ENCODE measurements at regions not wholly inside any gene's neighbourhood (a gene's known extent, or its start where the extent isn't known, plus 50 kb on each side); places are given as distances from the start of the nearest gene placed in this dataset.

DNA sequence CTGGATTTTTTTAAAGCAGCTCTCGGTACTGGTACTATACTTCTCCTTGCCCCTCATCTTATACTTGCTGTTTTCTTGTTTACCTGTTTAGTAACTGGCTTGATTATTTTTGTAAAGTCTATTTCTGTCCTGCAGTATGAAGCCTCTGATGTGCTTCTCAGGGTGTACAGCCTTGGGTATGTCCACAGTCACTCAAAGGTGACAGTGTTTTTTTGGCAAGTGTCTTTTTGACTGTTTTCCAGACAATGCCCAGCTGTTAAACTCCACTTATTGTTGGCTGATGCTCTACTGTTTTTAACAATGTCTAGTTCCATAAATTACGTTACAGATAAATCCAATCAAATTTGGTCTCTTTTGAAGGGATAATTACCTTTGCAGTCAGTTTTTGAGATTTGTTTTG lies 475.2 kb downstream of the JRKL start:
- Histone ChIP-seq H4K20me1 (replicated peaks; ENCODE audit: insufficient read depth) (no peaks in the 10 kb centered on the region), H3K4me1 (ENCODE audit: insufficient read depth) (no peaks in the 10 kb centered on the region), H2AFZ (0 out of 2 replicates have a peak overlapping the region, but pooled peaks have one; percentile 10), H3K9me2 (ENCODE audit: insufficient read depth) (0 out of 2 replicates have a peak, but pooled peaks cover 7% of the 10 kb centered on the region), H3K27me3 (ENCODE audit: insufficient read depth) (no peaks in the 10 kb centered on the region), H3K4me3 (no peak overlapping the region), H3K4me2 (no peak overlapping the region), H3F3A (replicated peaks; ENCODE audit: low read depth) (no peaks in the 10 kb centered on the region), H3K36me3 (ENCODE audit: insufficient read depth) (no peaks in the 10 kb centered on the region), H3K79me2 (replicated peaks; ENCODE audit: insufficient read depth) (no peaks in the 10 kb centered on the region), H3K27ac (ENCODE audit: low read depth) (no peak overlapping the region)
- no peak overlapping the region for H3K27ac Mint-ChIP-seq
- TF ChIP-seq EZH2phosphoT487 (IDR thresholded peaks at IDR 0.05; ENCODE audit: unreplicated experiment), result no peak
- no peak for TF ChIP-seq JUNB (IDR thresholded peaks at IDR 0.05; ENCODE audit: unreplicated experiment)
- TF ChIP-seq, protein P1, sequence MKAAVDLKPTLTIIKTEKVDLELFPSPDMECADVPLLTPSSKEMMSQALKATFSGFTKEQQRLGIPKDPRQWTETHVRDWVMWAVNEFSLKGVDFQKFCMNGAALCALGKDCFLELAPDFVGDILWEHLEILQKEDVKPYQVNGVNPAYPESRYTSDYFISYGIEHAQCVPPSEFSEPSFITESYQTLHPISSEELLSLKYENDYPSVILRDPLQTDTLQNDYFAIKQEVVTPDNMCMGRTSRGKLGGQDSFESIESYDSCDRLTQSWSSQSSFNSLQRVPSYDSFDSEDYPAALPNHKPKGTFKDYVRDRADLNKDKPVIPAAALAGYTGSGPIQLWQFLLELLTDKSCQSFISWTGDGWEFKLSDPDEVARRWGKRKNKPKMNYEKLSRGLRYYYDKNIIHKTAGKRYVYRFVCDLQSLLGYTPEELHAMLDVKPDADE (IDR thresholded peaks at IDR 0.05), result no peak
- TF ChIP-seq POLR2AphosphoS5 (IDR thresholded peaks at IDR 0.05; ENCODE audit: low read depth), result no peak
- TF ChIP-seq CREB1 (CRISPR knock-in tag; IDR thresholded peaks at IDR 0.05; ENCODE audit: low read depth), result no peak
- TF ChIP-seq, protein P2, sequence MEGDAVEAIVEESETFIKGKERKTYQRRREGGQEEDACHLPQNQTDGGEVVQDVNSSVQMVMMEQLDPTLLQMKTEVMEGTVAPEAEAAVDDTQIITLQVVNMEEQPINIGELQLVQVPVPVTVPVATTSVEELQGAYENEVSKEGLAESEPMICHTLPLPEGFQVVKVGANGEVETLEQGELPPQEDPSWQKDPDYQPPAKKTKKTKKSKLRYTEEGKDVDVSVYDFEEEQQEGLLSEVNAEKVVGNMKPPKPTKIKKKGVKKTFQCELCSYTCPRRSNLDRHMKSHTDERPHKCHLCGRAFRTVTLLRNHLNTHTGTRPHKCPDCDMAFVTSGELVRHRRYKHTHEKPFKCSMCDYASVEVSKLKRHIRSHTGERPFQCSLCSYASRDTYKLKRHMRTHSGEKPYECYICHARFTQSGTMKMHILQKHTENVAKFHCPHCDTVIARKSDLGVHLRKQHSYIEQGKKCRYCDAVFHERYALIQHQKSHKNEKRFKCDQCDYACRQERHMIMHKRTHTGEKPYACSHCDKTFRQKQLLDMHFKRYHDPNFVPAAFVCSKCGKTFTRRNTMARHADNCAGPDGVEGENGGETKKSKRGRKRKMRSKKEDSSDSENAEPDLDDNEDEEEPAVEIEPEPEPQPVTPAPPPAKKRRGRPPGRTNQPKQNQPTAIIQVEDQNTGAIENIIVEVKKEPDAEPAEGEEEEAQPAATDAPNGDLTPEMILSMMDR (conservative IDR thresholded peaks at IDR 0.05; ENCODE audit: low read depth in 2 of 2), result no peak
- no peak for TF ChIP-seq ZNF331 (CRISPR knock-in tag; IDR thresholded peaks at IDR 0.05; ENCODE audit: low read depth)
- TF ChIP-seq ZNF114 (CRISPR knock-in tag; IDR thresholded peaks at IDR 0.05), result no peak
- TF ChIP-seq NANOG (IDR thresholded peaks at IDR 0.05; ENCODE audit: borderline replicate concordance), result no peak
- TF ChIP-seq, protein P3, sequence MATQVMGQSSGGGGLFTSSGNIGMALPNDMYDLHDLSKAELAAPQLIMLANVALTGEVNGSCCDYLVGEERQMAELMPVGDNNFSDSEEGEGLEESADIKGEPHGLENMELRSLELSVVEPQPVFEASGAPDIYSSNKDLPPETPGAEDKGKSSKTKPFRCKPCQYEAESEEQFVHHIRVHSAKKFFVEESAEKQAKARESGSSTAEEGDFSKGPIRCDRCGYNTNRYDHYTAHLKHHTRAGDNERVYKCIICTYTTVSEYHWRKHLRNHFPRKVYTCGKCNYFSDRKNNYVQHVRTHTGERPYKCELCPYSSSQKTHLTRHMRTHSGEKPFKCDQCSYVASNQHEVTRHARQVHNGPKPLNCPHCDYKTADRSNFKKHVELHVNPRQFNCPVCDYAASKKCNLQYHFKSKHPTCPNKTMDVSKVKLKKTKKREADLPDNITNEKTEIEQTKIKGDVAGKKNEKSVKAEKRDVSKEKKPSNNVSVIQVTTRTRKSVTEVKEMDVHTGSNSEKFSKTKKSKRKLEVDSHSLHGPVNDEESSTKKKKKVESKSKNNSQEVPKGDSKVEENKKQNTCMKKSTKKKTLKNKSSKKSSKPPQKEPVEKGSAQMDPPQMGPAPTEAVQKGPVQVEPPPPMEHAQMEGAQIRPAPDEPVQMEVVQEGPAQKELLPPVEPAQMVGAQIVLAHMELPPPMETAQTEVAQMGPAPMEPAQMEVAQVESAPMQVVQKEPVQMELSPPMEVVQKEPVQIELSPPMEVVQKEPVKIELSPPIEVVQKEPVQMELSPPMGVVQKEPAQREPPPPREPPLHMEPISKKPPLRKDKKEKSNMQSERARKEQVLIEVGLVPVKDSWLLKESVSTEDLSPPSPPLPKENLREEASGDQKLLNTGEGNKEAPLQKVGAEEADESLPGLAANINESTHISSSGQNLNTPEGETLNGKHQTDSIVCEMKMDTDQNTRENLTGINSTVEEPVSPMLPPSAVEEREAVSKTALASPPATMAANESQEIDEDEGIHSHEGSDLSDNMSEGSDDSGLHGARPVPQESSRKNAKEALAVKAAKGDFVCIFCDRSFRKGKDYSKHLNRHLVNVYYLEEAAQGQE (IDR thresholded peaks at IDR 0.05; ENCODE audit: unreplicated experiment), result no peak
- TF ChIP-seq EZH2 (IDR thresholded peaks at IDR 0.05; ENCODE audit: low read depth, unreplicated experiment), result no peak
- TF ChIP-seq, protein P4, sequence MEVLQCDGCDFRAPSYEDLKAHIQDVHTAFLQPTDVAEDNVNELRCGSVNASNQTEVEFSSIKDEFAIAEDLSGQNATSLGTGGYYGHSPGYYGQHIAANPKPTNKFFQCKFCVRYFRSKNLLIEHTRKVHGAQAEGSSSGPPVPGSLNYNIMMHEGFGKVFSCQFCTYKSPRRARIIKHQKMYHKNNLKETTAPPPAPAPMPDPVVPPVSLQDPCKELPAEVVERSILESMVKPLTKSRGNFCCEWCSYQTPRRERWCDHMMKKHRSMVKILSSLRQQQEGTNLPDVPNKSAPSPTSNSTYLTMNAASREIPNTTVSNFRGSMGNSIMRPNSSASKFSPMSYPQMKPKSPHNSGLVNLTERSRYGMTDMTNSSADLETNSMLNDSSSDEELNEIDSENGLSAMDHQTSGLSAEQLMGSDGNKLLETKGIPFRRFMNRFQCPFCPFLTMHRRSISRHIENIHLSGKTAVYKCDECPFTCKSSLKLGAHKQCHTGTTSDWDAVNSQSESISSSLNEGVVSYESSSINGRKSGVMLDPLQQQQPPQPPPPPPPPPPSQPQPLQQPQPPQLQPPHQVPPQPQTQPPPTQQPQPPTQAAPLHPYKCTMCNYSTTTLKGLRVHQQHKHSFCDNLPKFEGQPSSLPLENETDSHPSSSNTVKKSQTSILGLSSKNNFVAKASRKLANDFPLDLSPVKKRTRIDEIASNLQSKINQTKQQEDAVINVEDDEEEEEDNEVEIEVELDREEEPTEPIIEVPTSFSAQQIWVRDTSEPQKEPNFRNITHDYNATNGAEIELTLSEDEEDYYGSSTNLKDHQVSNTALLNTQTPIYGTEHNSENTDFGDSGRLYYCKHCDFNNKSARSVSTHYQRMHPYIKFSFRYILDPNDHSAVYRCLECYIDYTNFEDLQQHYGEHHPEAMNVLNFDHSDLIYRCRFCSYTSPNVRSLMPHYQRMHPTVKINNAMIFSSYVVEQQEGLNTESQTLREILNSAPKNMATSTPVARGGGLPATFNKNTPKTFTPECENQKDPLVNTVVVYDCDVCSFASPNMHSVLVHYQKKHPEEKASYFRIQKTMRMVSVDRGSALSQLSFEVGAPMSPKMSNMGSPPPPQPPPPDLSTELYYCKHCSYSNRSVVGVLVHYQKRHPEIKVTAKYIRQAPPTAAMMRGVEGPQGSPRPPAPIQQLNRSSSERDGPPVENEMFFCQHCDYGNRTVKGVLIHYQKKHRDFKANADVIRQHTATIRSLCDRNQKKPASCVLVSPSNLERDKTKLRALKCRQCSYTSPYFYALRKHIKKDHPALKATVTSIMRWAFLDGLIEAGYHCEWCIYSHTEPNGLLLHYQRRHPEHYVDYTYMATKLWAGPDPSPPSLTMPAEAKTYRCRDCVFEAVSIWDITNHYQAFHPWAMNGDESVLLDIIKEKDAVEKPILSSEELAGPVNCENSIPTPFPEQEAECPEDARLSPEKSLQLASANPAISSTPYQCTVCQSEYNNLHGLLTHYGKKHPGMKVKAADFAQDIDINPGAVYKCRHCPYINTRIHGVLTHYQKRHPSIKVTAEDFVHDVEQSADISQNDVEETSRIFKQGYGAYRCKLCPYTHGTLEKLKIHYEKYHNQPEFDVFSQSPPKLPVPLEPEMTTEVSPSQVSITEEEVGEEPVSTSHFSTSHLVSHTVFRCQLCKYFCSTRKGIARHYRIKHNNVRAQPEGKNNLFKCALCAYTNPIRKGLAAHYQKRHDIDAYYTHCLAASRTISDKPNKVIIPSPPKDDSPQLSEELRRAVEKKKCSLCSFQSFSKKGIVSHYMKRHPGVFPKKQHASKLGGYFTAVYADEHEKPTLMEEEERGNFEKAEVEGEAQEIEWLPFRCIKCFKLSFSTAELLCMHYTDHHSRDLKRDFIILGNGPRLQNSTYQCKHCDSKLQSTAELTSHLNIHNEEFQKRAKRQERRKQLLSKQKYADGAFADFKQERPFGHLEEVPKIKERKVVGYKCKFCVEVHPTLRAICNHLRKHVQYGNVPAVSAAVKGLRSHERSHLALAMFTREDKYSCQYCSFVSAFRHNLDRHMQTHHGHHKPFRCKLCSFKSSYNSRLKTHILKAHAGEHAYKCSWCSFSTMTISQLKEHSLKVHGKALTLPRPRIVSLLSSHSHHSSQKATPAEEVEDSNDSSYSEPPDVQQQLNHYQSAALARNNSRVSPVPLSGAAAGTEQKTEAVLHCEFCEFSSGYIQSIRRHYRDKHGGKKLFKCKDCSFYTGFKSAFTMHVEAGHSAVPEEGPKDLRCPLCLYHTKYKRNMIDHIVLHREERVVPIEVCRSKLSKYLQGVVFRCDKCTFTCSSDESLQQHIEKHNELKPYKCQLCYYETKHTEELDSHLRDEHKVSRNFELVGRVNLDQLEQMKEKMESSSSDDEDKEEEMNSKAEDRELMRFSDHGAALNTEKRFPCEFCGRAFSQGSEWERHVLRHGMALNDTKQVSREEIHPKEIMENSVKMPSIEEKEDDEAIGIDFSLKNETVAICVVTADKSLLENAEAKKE (CRISPR knock-in tag; IDR thresholded peaks at IDR 0.05), result no peak
- no peak for TF ChIP-seq STAT1 (IDR thresholded peaks at IDR 0.05; ENCODE audit: unreplicated experiment)
- ATAC-seq (no peak), DNase-seq (ENCODE audit: low spot score) (no peak)
- H3K27me3 Mint-ChIP-seq (ENCODE audit: insufficient read depth, low read depth, poor library complexity), result no peaks in the 10 kb centered on the region
- no peaks in the 10 kb centered on the region for H3K36me3 Mint-ChIP-seq (ENCODE audit: low read depth)
- H3K9me3 Mint-ChIP-seq, result no peaks in the 10 kb centered on the region; the same call in 1 of the 3 replicates
- no peak overlapping the region for H3K4me3 Mint-ChIP-seq
- H3K4me1 Mint-ChIP-seq, result no peaks in the 10 kb centered on the region

All from GM23338 (cell line).